Mesothelial cell of epicardium (in vitro differentiated cells): ENCODE measurements at regions not wholly inside any gene's neighbourhood (a gene's known extent, or its start where the extent isn't known, plus 50 kb on each side); places are given as distances from the start of the nearest gene placed in this dataset.

Experiments
- DNase-seq, 2 experiments: peaks; one replicate each; pipeline ENCODE4 v3.0.0; 2021; ENCODE audit warnings: low spot score in 2 of 2; ENCODE audit not compliant: unreplicated experiment in 2 of 2
- H3K27ac Mint-ChIP-seq: 2 replicates; pipeline ENCODE4 v1.8.0; 2021; ENCODE audit warnings: mixed read lengths
- H3K27me3 Mint-ChIP-seq: 2 replicates; pipeline ENCODE4 v1.8.0; 2021; ENCODE audit warnings: low read depth, mixed read lengths
- H3K36me3 Mint-ChIP-seq: 2 replicates; pipeline ENCODE4 v1.8.0; 2021; ENCODE audit warnings: mixed read lengths
- H3K4me1 Mint-ChIP-seq: 2 replicates; pipeline ENCODE4 v1.8.0; 2021; ENCODE audit warnings: mixed read lengths
- H3K4me3 Mint-ChIP-seq: 2 replicates; pipeline ENCODE4 v1.8.0; 2021; ENCODE audit warnings: mild to moderate bottlenecking, moderate library complexity, mixed read lengths
- H3K9me3 Mint-ChIP-seq: 2 replicates; pipeline ENCODE4 v1.8.0; 2021; ENCODE audit warnings: mixed read lengths
- TF ChIP-seq, protein P1 (sequence below): fragments of 200-600 bp; sonication (generic); IDR thresholded peaks from one replicate; pipeline ENCODE4 v1.5.0; 2021; ENCODE audit warnings: antibody characterized with exemption; ENCODE audit not compliant: unreplicated experiment

DNA sequence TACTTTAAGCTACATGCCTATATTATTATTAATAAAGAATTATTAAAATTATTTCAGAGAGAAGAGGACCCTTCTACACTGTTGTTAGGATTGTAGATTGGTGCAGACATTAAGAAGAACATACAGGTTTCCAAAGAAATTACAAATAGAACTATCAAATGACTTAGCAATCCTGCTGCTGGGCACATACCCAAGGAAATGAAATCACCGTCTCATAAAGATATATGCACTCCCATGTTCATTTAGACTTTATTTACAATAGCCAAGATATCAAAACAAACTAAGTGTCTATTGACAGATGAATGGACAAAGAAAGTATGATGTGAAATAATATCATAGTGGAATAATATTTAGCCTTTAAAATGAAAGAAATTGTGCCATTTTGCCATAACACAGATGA is 687.7 kb upstream of the POU3F2 start:
- Mint-ChIP-seq H3K9me3 (peaks cover 24% of the 10 kb centered on the region), H3K36me3 (no peaks in the 10 kb centered on the region), H3K4me3 (no peak overlapping the region), H3K27me3 (no peaks in the 10 kb centered on the region), H3K27ac (no peak overlapping the region), H3K4me1 (no peaks in the 10 kb centered on the region)
- DNase-seq, result no peak
- TF ChIP-seq, protein P1, sequence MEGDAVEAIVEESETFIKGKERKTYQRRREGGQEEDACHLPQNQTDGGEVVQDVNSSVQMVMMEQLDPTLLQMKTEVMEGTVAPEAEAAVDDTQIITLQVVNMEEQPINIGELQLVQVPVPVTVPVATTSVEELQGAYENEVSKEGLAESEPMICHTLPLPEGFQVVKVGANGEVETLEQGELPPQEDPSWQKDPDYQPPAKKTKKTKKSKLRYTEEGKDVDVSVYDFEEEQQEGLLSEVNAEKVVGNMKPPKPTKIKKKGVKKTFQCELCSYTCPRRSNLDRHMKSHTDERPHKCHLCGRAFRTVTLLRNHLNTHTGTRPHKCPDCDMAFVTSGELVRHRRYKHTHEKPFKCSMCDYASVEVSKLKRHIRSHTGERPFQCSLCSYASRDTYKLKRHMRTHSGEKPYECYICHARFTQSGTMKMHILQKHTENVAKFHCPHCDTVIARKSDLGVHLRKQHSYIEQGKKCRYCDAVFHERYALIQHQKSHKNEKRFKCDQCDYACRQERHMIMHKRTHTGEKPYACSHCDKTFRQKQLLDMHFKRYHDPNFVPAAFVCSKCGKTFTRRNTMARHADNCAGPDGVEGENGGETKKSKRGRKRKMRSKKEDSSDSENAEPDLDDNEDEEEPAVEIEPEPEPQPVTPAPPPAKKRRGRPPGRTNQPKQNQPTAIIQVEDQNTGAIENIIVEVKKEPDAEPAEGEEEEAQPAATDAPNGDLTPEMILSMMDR, result no peak

- DNase-seq, result no peak
- H3K4me1 Mint-ChIP-seq, result no peaks in the 10 kb centered on the region
- TF ChIP-seq, protein P1, result no peak
These were observed 677.8 kb upstream of the POU3F2 start for GRCh38 chr6:98156580-98156979.

GRCh38 chr6:98179606-98180005 is 654.8 kb upstream of the POU3F2 start:
- Mint-ChIP-seq H3K36me3 (no peaks in the 10 kb centered on the region), H3K27ac (no peak overlapping the region), H3K4me3 (no peak overlapping the region), H3K4me1 (no peaks in the 10 kb centered on the region), H3K9me3 (peaks cover 21% of the 10 kb centered on the region), H3K27me3 (no peaks in the 10 kb centered on the region)
- DNase-seq, result no peak
- TF ChIP-seq, protein P1, result no peak

More at GRCh38 chr6:98156580-98156979, 677.8 kb upstream of the POU3F2 start:
- Mint-ChIP-seq H3K4me3 (no peak overlapping the region), H3K27me3 (no peaks in the 10 kb centered on the region), H3K9me3 (peaks cover 14% of the 10 kb centered on the region), H3K27ac (no peak overlapping the region), H3K36me3 (no peaks in the 10 kb centered on the region)

DNA sequence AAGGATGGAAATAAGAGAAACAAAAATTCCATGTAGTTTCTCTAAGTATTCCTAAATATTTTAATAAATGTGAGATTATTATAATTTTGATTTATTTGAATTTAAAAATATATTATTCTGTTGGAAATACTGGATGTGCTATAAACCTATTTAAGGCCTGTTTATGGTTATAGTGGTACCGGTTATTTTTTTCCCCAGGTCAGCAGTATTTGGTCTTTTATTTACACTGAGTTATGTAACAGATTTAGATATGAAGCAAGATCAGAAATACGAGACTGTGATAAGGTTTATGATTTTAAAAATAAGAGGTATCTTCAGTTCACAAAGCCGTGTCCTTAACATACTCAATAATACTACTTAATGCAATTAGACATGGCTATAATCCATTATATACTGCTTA is 634.3 kb upstream of the POU3F2 start:
- DNase-seq, result no peak
- no peaks in the 10 kb centered on the region for H3K9me3 Mint-ChIP-seq
- TF ChIP-seq, protein P1, result no peak
- H3K27ac Mint-ChIP-seq, result no peak overlapping the region
- no peaks in the 10 kb centered on the region for H3K36me3 Mint-ChIP-seq
- no peaks in the 10 kb centered on the region for H3K4me1 Mint-ChIP-seq
- no peaks in the 10 kb centered on the region for H3K27me3 Mint-ChIP-seq
- no peak overlapping the region for H3K4me3 Mint-ChIP-seq

DNA sequence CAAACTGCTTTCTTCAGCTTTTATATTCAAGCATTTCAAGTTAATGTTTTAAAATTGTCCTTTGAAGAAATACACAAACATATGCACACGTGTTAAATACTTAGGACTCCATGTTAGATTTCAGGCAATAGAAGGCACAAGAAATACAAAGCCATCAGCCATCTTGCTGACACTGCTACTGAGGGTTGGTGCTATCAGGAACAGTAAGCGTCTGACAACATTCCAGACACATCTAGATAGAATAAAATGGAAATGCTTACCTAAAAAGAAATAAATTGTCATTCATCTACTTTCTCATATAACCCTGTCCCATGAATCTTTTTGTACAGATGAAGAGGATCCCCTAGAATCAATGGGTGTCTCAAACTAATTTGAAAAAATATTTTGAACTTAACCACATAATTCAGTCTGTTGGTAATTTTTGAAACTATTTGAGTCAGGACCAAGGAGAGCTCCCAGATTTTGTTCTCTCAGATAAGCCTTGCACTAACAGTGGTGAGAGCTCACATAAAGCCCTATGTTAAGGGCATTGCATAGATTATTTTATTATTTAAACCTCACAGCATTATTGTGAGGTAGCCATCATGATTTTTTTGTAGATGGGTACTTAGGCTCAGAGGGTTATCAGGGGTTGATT is 631.1 kb upstream of the POU3F2 start:
- TF ChIP-seq, protein P1, result no peak
- Mint-ChIP-seq H3K27ac (no peak overlapping the region), H3K4me1 (no peaks in the 10 kb centered on the region), H3K9me3 (no peaks in the 10 kb centered on the region), H3K4me3 (no peak overlapping the region), H3K27me3 (peaks cover 3% of the 10 kb centered on the region), H3K36me3 (no peaks in the 10 kb centered on the region)
- no peak for DNase-seq

DNA sequence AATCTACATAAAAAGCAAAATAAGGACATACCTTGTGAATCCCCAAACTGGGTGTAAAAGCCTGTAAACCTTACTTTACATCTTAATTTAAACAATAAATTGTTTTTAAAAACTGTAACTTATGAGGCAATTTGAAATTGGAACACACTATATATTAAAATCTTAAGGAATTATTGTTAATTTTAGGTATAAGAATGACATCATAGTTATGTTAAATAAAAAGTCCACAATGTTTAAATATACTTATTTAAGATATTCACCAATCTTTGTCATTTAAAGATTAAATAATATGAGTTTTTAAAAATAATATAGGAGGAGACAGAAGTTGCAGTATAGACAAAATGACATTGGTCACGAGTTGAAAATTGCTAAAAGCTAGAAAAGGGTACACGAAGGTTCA is 621.9 kb upstream of the POU3F2 start:
- TF ChIP-seq, protein P1, result no peak
- no peaks in the 10 kb centered on the region for H3K36me3 Mint-ChIP-seq
- DNase-seq, result no peak
- no peak overlapping the region for H3K27ac Mint-ChIP-seq
- peaks cover 2% of the 10 kb centered on the region for H3K4me1 Mint-ChIP-seq
- H3K27me3 Mint-ChIP-seq, result peaks cover 5% of the 10 kb centered on the region
- no peaks in the 10 kb centered on the region for H3K9me3 Mint-ChIP-seq
- H3K4me3 Mint-ChIP-seq, result no peak overlapping the region
